CD4-positive, alpha-beta T cell treated with Interleukin-15 for 1 hour (primary cell): ENCODE measurements at regions not wholly inside any gene's neighbourhood (a gene's known extent, or its start where the extent isn't known, plus 50 kb on each side); places are given as distances from the start of the nearest gene placed in this dataset.
"Not testable (repeated sequence)": the region's sequence is repeated elsewhere in the genome, so short reads cannot be mapped to it uniquely, and the experiment has no call there.

Experiments
- DNase-seq: peaks from one replicate; pipeline ENCODE4 v3.0.0-alpha.2; 2020

DNA sequence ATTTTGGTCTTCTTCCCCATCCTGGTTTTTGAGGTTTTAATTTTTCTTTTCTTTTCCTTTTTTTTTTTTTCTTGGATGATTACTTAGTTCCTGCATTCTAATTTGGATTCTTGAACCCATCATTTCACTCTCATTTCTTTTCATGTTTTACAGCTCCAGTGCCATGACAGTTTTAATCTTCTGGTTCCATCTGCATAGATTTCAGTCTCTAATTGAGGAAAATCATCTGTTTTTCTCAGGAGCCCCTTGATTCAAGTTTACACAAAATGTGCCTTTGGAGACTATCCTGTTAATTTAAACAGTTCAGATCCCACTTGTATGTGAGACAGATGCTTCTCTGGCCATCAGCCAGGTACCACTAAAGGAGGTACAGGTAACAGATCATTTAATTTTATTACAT, 379.9 kb downstream of the PIK3C3 start:
- DNase-seq, result no peak

DNA sequence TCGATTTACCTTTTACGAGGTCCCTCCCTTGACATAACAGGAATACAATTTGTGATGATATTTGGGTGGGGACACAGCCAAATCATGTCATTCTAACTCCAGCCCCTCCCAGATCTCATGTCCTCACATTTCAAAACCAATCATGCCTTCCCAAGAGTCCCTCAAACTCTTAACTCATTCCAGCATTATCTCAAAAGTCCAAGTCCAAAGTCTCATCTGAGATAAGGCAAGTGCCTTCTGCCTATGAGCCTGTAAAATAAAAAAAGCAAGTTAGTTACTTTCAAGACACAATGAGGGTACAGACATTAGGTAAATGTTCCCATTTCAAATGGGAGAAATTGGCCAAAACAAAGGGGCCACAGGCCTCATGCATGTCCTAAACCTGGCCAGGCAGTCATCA, 381.1 kb downstream of the PIK3C3 start:
- DNase-seq, result no peak

DNA sequence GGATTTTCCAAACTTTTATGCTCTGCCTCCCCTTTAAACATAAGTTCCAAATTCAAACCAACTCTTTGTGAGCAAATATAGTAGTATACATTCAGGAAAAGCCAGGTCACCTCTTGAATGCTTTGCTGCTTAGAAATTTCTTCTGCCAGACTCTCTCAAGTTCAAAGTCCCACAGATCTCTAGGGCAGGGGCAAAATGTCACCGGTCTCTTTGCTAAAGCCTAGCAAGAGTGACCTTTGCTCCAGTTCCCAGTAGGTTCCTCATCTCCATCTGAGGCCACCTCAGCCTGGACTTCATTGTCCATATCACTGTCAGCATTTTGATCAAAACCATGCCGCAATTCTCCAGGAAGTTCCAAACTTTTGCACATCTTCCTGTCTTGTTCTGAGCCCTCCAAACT, 382.3 kb downstream of the PIK3C3 start:
- DNase-seq, result not testable (repeated sequence)

DNA sequence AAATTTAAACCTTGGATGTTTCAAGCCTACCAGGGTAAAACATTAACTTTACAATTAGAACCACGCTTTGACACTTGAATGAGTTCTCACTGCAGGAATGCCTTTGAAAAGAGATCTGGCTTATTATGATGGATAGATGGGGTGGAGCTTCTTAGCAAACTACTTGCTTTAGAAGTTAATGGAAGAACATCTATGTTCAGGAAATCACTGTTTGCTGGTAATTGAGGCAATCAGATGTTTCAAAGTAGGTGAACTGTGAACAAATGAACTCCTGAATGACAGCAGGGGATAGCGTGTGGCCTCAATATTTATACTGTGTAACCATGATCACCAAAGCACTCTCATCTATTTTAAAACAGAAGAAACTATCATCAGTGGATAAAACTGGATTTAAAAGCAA, 383.6 kb downstream of the PIK3C3 start:
- DNase-seq, result no peak

DNA sequence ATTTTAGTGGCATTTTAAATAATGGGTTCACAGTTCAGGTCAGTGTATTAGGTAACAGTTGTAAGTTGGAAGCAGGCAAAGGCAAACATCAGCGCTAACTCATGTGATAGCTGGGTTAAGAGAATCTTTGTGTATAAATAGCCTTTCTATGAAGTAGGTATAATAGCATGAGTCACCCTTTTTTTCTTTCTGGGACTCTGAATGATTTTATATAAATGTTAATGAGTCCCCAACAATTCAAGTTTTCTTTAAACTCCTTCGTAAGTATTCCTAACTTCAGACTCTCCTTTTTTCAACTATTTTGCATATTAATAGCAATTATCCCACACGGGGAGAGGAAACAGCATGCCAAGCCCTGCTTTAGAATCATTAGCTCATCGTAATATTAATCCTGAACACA, 384.3 kb downstream of the PIK3C3 start:
- no peak for DNase-seq

DNA sequence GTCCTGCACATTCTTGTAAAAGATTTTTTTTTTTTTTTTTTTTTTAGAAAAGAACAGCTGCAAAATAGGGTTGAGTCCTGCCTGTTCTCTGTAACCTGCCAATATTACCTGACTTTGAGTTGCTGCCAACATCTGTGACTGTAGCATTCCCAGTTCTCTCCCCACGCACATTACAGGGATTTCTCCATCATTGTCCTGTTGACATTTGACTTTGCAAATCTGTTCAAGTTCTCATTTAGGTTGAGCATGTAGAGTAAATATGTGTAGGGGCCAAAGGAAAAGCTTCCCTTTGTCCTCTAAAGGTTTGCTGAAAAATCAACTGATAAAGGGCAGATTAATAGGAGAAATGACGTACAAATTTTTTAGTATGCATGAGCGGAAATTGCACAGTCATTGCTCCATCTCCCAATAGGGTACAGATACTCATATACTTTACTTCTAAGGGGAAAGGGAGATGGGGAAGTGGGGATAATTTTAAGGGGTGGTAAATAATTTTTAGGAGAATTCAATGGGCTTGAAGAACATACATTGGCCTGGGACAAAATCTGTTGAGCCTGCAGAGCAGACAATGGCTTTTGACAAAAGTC, 385.5 kb downstream of the PIK3C3 start:
- no peak for DNase-seq

DNA sequence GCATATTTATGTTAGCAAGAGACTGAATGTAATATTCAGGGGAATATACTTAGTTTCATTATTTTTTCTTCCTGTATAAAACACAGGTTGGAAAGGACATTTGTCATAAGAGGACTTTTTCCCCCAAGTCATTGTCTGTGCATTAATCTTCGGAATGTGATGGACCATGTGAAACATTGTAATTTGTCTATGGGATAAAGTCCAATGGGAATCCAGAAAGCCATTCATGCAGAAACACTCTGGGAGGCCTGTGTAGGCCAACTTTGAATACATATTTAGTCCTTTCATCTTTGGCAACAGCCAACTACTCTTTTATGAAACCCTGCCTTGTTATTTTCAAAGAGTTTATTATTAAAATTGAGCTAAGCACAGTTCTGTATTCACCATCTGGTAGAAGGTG, 386.4 kb downstream of the PIK3C3 start:
- DNase-seq, result no peak

DNA sequence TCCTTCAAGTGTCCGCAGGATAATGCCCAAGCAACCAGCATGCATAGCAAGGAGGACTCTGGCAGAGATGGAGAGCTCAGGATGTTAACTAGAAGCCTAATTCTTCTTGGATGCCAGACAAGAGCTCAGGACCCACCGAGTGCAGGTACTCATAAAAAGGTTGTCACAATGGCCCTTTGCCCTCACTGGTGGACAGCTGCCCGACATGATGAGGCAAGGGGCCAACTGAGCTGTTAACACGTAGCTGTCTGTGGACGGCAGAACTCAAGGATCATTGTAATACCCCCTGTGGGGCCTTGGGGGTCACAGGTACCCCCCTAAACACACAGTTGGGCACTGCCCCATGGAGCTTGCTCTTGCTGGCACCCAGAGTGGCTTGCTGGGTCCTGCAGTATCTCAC, 393.7 kb downstream of the PIK3C3 start:
- DNase-seq, result no peak

DNA sequence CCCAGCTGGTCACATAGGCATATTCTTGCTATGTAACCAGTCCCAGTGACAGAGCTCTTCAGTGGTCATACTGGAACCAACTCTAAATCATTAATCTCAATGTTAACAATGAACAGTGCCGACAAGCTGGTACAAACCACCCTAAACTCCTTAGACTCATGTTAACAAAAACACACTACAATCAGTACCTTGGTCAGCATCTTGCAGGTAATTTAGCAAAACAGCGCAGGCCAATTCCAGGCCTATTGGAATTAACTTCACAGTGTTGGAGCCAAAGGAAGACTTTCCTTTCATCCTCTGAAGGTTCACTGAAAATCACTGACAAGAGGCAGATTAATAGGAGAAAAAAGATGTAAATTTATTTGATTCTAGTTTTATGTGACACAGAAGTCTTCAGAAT, 396.4 kb downstream of the PIK3C3 start:
- DNase-seq, result no peak

DNA sequence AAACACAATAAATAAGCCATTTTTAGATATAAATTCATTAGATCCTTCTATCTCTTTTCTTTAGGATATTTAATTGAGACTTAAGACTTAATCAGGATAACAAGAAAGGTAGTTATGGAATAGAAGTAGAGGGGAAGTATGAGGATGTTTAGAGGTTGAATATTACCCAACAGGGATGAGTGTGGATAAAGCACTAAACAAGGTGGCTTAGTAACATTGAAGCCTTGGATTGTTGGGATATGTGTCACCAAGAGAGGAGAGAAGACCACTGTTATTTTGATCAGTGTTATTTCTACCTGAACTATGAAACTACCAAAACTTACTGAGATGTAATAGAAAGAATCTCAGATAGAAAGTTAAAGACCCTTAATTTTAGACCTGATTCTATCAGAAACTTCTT, 405.7 kb downstream of the PIK3C3 start:
- no peak for DNase-seq

DNA sequence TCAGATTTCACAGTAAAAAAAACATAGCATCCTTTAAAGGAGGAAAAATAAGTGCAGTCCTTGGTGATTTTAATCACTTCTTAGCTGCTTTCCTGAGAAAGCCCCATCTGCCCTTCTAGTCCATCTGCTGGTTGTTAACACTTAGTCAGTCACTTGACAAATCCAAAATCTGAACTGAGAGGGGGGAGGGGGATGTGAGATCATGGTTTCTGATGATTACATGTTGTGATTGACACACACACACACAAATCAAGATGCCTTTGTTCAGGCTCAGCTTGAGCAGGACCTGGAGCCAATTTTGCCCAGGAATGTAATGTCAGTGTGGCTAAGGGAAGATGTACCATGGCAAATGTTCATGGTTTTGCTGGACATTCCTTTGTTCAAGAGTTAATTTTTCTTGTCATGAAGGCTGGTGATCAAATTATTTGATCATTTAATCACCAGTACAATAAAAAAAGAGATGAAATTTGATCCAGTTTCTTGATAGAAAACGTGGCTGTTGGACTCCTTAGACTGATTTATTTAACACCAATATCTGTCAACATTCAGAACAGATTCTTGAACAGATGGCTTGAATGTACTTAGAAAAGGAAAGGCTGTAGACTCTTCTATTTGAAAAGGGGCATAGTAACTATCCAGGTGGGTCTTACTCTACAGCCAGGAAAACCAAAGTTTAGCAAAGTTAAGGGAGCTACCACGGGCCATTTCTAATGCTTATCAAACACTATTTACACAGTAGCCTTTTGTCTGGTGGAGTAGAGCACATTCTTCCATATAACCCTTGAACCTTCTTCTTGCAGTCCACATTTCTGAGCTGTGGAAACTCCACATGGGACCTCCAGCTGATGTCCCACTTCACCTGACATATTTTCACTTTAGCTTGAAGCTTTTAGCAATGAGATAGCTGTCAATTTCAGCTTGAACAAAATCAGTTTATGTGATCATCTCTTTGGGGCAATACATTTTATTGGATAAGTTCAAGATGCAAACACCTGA, 408.7 kb downstream of the PIK3C3 start:
- no peak for DNase-seq

DNA sequence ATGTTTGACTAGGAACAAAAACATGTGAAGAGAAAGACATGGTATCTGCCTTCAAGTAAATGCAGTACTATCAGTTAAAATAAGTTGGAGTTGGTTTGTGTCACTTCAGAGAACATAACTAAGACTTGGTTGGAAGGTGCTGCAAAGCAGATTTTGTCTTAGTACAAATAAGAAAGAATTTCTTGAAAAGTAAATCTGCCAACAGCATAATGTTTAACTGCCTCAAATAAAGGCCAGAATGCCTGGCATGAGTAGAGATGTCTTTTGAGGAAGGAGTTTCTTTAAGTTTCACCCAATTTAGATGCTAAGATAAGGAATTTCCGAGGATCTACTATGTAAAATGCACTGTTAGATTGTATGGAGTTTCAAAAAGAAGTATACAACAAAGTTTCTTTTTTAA, 409.7 kb downstream of the PIK3C3 start:
- DNase-seq, result no peak

DNA sequence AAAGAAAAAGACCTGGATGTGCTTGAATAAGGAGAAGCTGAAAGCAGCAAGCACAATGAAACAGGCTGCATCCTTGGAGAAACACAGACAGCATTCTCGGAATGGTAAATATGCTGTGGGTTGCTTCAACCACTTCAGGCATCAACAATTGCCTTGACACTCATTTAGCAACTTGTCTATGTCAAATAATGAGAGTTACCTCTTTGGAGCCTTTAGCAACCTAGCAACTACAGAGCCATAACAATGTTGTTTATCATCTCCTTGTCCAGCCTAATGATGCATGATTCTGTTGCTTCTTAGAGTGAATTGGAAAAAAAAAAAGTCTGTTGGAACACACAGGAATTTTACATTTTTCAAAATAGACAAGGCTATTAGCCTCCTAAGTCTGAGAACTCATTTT, 410.6 kb downstream of the PIK3C3 start:
- DNase-seq, result no peak

DNA sequence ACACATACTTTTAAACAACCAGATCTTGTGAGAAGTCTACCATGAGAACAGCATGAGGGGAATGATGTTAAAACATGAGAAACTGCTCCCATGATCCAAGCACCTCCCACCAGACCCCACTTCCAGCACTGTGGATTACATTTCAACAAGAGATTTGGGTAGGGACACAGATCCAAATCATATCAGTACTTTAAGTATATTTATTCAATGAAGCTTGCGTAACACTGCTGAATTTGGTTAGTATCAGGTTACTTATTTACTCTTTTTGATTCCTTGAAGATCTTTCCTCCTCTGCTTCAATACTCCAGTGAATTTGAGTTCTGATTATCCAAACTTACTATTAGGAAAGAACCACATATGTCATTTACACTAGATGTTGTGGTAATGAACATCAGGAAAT, 418.6 kb downstream of the PIK3C3 start:
- DNase-seq, result no peak

DNA sequence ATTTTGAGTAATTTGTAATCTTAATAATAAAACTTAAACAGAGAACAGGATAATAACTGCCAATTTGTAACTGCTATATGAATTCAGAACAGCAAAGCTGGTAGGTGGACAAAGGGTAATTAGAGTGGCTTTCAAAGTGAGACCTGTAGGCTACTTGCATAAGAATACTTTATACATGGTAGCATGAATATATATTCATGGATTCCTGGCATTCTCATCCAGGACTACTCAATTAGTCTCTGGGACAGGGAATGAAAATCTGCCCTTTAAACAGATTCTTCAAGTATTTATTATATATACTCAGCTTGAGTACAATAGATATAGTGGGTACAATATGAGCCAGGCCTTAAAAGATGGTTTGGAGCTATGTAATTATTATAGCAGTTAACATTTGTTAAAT, 419.9 kb downstream of the PIK3C3 start:
- no peak for DNase-seq

DNA sequence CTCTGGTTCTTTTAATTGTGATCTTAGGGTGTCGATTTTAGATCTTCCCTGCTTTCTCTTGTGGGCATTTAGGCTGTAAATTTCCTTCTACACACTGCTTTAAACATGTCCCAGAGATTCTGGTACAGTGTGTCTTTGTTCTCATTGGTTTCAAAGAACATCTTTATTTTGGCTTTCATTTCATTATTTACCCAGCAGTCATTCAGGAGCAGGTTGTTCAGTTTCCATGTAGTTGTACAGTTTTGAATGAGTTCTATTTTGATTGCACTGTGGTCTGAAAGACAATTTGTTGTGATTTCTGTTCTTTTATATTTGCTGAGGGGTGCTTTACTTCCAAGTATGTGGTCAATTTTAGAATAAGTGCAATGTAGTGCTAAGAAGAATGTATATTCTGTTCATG, 423.8 kb downstream of the PIK3C3 start:
- not testable (repeated sequence) for DNase-seq

DNA sequence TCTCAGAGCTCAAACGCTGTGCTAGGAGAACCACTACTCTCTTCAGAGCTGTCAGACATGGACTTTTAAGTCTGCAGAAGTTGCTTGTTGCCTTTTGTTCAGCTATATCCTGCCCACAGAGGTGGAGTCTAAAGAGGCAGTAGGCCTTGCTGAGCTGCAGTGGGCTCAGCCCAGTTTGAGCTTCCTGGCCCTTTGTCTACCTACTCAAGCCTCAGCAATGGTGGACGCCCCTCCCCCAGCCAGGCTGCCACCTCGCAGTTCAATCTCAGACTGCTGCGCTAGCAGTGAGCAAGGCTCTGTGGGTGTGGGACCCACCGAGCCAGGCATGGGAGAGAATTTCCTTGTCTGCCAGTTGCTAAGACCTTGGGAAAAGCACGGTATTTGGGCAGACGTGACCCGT, 426.2 kb downstream of the PIK3C3 start:
- DNase-seq, result not testable (repeated sequence)

DNA sequence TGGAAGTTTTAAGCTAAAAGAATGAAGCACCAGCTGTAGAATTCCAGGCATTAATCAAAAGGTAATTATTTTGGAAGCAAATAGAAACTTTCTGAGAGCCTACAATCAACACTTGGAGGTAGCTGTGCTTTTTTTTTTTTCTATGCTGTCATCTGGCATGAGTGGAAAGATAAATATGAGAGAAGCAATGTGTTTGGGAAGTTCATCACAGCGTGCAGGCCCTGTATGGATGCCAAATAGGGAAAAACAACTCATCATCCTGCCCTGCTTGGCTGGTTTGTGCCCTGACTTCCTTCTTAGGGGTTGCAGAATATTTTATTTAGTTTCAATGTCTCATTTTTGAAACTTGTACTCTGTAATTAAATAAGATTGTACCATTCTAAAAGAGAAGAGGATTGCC, 437.4 kb downstream of the PIK3C3 start:
- no peak for DNase-seq

DNA sequence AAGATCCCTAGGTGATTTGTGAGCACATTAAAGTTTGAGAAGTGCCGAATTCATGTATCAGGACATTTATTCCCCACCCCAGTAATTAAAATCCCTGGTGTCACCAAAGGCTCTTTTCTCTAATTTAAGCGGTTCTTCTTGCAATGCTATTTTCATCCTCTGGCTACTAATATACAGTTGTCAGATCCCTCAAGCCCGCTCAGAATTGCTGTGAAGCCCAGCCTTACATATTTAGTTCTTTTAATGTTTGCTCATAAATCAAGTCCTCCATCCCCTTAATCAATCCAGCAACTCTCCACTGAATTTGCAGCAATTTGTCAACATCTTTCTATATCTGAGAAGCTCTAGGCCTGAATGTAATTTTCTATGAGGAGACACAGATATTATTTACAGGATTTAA, 437.9 kb downstream of the PIK3C3 start:
- DNase-seq, result no peak

DNA sequence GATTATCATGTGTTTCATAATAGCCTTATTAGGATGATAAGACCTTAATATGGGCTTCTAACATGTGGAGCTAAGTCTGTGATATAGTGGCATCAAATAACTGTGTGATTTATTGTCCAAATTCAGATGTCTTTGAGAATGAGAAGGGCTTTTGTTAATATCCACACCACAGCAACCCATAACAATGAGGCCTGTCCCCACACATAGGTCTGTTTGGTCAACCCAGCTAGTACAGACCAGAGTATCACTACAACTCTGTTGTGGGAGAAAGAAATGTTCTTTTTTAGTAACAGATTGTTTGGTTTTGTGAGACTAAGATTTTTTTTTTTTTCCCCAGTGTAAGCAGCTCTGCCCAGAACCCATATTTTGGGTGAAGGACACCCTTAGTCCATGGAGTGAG, 439.2 kb downstream of the PIK3C3 start:
- DNase-seq, result no peak

DNA sequence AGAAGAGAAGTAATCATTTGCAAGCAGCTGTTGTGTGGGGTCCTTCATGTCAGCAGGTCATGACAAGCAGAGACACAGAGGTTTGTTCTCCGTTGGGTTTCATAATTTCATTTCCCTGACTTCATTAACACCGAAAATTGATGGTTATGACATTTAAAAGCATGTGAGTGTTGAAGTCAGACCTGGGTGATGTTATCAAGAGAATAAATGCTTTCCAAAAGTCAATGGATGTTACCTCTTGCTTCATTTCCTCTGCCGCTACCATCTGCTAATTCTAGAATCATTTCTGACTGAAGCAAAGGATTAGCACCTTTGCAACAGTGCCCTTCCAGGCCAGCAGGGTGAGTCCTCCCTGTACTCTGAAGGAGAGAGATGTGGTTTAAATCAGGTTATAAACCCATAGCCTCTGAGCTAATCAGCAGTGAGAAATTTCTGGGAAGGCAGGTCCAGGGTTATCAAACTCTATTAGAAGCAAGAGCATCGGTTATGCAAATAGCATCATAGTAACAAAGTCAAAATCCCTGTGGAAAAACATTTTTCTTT, 446.2 kb downstream of the PIK3C3 start:
- no peak for DNase-seq

DNA sequence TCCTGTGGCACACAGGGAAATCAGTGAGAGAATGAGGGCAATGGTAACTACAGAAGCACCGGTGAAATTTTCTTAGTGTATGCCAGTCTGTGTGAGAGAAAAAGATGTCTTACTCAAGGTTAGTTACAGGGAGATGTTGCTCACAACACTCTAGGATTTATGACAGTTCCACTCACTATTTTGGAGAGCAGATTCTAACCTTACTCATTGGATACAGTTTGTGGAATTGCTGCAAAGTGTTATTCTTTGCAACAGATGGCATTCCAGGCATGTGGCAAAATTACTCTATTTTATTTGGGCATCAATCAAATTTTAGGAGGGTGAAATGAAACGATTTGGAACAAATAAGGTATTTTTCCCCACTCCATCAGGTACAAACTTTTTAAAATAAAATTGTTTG, 449.1 kb downstream of the PIK3C3 start:
- no peak for DNase-seq

DNA sequence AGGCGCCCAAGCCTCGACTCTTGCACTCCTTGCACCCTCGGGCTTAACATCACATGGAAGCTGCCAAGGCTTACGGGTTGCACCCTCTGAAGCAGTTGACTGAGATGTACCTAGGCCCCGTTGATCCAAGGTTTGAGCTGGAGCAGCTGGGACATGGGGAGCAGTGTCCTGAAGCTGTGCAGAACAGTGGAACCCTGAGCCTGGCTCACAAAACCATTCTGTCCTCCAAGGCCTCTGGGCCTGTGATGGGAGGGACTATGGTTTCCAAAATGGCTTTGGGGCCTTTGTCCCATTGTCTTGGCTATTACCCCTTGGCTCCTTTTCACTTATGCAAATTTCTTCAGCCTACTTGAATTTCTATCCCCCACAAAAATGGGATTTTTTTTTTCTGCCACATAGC, 454.0 kb downstream of the PIK3C3 start:
- no peak for DNase-seq

DNA sequence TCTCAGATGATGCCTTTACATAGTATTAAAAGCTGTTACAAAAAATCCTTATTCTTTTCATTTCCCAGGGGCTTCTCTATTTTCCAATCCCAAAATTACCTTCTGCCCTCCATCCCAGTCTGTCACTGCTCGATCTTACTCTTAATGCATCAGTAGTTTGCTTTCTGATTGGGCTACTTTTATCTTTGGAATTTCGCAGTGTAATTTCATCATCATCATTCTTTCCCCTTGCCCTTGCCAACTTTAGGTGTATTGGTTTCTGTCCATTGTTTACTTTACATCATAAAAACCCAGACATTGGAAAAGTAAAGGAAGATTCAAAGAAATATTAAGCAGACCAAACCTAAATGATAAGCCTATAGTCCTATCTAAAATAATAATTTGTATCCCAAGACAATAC, 457.2 kb downstream of the PIK3C3 start:
- no peak for DNase-seq
